Thyroid gland (tissue), 4 donors: ENCODE measurements at regions not wholly inside any gene's neighbourhood (a gene's known extent, or its start where the extent isn't known, plus 50 kb on each side); places are given as distances from the start of the nearest gene placed in this dataset.

ENCODE experiments used
- DNase-seq, 2 donors: peaks; one replicate each; pipeline ENCODE4 v3.0.0-alpha.2; 2019
- H3K27ac ChIP-seq, 3 donors: fragments of 200-600 bp; sonication (generic); 1 replicate in 2 of 3; 2 replicates in 1 of 3; pipeline ENCODE4 v1.5.1; 2016 to 2019; ENCODE audit warnings: mild to moderate bottlenecking in 1 of 3, moderate library complexity in 1 of 3
- H3K27me3 ChIP-seq: fragments of 200-600 bp; sonication (generic); one replicate; pipeline ENCODE4 v1.5.1; 2019
- H3K36me3 ChIP-seq, 2 donors: fragments of 200-600 bp; sonication (generic); one replicate each; pipeline ENCODE4 v1.5.1; 2016 to 2019
- H3K4me1 ChIP-seq, 2 donors: fragments of 200-600 bp; sonication (generic); one replicate each; pipeline ENCODE4 v1.5.1; 2017 to 2019
- H3K4me3 ChIP-seq, 3 donors: fragments of 200-600 bp; sonication (generic); replicated peaks in 1 of 3; 1 replicate in 2 of 3; 2 replicates in 1 of 3; pipeline ENCODE4 v1.5.1; 2016; ENCODE audit warnings: mild to moderate bottlenecking in 1 of 3
- H3K9me3 ChIP-seq: fragments of 200-600 bp; sonication (generic); one replicate; pipeline ENCODE4 v1.5.1; 2017
- POLR2A ChIP-seq, 2 donors: fragments of 450-650 bp; IDR thresholded peaks; one replicate each; pipeline ENCODE4 v1.6.1; 2017; ENCODE audit warnings: antibody characterized with exemption in 2 of 2, mild to moderate bottlenecking in 2 of 2, moderate library complexity in 1 of 2
- WGBS, 2 donors: methylation state at CpG; one replicate each; pipeline ENCODE4 v1.1.5; 2017; 5-methylcytosine and 5-hydroxymethylcytosine counted together
- intact Hi-C: fragments of 100-400 bp; cut with DNase I; formaldehyde crosslinking; loops from one replicate; pipeline ENCODE4 v1.15.1; 2023
- TF ChIP-seq, protein P1 (sequence below), 6 experiments: fragments of 200-600 bp in 3 of 6; fragments of 450-650 bp in 3 of 6; sonication (generic) in 3 of 6; IDR thresholded peaks; one replicate each; pipeline ENCODE4 v1.5.1; 2016 to 2019; ENCODE audit warnings: antibody characterized with exemption in 6 of 6, mild to moderate bottlenecking in 2 of 6, inconsistent platforms in 1 of 6, moderate library complexity in 1 of 6

DNA sequence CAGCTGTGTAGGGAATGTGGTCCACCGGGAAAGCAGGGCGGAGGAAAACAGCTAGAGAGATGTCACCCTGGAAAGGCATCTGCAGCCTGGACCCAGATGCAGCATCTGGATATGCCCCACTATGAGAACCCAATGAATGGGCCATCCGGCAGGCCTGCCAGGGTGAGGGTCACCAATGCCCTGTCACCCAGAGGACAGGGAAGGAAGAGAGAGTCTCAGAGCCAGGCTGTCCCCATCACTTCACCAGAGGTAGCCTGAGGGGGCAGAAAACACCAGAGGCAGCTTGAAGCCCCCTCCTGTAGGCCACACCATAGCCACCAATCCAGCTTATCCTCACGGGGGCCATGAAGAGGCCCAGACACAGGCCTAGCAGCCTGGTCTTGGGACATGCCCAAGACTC, 118.8 kb downstream of the TUBA3C start:
- Histone ChIP-seq H3K4me3 (no peak overlapping the region), H3K9me3 (no peaks in the 10 kb centered on the region), H3K4me1 (no peaks in the 10 kb centered on the region), H3K36me3 (no peaks in the 10 kb centered on the region), H3K27ac (no peak overlapping the region), H3K27me3 (no peaks in the 10 kb centered on the region)
- TF ChIP-seq, protein P1, sequence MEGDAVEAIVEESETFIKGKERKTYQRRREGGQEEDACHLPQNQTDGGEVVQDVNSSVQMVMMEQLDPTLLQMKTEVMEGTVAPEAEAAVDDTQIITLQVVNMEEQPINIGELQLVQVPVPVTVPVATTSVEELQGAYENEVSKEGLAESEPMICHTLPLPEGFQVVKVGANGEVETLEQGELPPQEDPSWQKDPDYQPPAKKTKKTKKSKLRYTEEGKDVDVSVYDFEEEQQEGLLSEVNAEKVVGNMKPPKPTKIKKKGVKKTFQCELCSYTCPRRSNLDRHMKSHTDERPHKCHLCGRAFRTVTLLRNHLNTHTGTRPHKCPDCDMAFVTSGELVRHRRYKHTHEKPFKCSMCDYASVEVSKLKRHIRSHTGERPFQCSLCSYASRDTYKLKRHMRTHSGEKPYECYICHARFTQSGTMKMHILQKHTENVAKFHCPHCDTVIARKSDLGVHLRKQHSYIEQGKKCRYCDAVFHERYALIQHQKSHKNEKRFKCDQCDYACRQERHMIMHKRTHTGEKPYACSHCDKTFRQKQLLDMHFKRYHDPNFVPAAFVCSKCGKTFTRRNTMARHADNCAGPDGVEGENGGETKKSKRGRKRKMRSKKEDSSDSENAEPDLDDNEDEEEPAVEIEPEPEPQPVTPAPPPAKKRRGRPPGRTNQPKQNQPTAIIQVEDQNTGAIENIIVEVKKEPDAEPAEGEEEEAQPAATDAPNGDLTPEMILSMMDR (IDR thresholded peaks at IDR 0.05) = no peak
- no peak for TF ChIP-seq POLR2A (IDR thresholded peaks at IDR 0.05)
- DNase-seq = no peak
- intact Hi-C loops = no loop called here
- 67 to 72% methylated on average over 4 of the region's 4 CpGs for WGBS, 2 donors

DNA sequence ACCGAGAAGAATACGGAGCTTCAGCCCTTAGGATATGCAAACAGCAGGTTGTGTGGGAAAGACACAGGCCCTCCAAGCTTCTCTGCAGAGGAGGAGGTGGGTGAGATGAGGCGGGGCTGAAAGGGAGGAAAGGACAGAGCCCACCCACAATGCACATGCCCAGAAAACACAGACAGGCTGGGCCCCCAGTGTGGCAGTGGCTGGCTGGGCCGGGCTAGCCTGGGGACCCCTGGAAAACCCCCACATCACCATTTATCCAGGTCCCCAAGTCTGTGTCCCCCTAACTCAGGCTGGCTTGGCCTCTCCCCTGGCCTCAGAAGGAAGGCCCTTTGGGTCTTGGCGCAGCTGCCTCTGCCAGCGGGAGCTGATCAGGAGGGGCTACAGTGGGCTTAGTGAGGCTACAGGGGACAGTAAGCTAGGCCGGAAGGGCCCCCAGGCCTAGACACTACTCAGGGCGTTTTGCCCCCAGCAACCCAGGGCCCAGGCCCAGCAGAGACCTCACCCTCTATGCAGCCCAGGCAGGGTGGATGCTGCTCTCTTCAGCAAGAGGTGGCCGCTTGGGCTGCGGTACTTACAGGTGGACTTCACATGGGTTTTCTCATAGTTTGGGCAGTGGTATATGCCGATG, 119.5 kb downstream of the TUBA3C start:
- H3K27ac ChIP-seq = no peak overlapping the region
- TF ChIP-seq POLR2A (IDR thresholded peaks at IDR 0.05) = no peak
- TF ChIP-seq, protein P1 (IDR thresholded peaks at IDR 0.05) = no peak
- intact Hi-C loops = no loop called here
- no peaks in the 10 kb centered on the region for H3K4me1 ChIP-seq
- H3K4me3 ChIP-seq = no peak overlapping the region
- H3K9me3 ChIP-seq = no peaks in the 10 kb centered on the region
- no peak for DNase-seq
- no peaks in the 10 kb centered on the region for H3K36me3 ChIP-seq
- 86 to 92% methylated on average over 8 to 11 of the region's 11 CpGs for WGBS, 2 donors
- no peaks in the 10 kb centered on the region for H3K27me3 ChIP-seq

DNA sequence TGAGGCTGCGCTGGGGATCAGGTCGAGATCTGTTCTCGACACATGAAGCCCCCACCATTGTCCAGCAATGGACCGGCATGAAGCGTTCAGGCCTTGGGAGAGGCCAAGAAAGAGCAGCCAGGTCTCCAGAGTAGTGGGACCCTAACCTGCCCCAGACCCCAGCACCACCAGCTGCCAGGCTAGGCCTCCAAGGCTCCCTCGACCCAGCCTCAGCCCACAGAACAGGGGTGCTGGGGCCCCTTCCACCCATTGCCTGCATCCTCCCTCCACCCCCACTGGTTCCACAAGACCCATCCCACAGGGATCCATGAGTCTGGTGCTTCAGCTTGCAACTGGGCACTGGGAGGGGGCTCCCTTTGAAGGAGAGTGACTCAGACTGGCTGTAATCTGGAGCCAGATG, 120.3 kb downstream of the TUBA3C start:
- 80 to 97% methylated on average over 2 to 5 of the region's 6 CpGs for WGBS, 2 donors
- H3K4me1 ChIP-seq = no peaks in the 10 kb centered on the region

DNA sequence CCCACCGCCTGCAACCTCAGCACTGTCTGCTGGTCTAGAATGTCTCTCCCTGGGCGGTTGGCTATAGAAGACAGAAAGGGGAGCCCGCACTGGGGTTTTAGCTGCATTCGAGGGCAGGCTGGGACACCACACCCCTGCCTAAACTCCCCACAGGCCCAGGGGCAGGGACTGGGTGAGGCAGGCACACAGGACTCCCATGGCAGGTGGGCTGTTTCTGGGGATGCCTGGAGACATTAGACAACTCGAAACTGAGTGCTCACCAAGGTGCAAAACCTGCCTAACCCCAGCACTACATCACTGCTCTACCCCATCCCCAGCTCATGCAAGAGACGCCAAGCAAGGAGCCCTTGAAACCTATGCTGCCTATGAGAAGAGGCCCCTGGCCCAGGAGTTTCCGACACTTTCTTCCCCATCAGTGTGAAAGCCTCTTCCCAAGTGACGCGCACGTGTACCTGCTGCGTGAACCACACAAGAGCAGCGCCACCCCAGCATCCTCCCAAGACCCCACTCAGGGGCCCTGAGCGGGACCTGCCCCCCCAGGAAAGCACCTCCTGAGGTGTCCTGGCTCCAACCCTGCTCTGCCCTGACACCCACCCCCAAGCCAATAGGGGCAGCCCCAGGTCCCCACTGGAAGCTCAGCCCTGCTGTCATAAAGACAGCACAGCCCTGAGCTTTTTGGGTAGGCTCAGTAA, 121.2 kb downstream of the TUBA3C start:
- Histone ChIP-seq H3K4me1 (no peaks in the 10 kb centered on the region), H3K27me3 (no peaks in the 10 kb centered on the region), H3K4me3 (no peak overlapping the region), H3K9me3 (no peaks in the 10 kb centered on the region), H3K27ac (no peak overlapping the region), H3K36me3 (no peaks in the 10 kb centered on the region)
- WGBS, 2 donors = 86 to 91% methylated on average over 7 to 13 of the region's 13 CpGs
- no peak for DNase-seq
- intact Hi-C loops = no loop called here
- no peak for TF ChIP-seq POLR2A (IDR thresholded peaks at IDR 0.05)
- TF ChIP-seq, protein P1 (IDR thresholded peaks at IDR 0.05) = no peak

More for the DNA sequence above, 120.3 kb downstream of the TUBA3C start:
- TF ChIP-seq, protein P1 (IDR thresholded peaks at IDR 0.05) = no peak
- no peak for TF ChIP-seq POLR2A (IDR thresholded peaks at IDR 0.05)
- H3K27ac ChIP-seq = no peak overlapping the region
- H3K9me3 ChIP-seq = no peaks in the 10 kb centered on the region
- H3K27me3 ChIP-seq = no peaks in the 10 kb centered on the region
- no peak for DNase-seq
- H3K36me3 ChIP-seq = no peaks in the 10 kb centered on the region
- H3K4me3 ChIP-seq = no peak overlapping the region
- intact Hi-C loops = no loop called here

DNA sequence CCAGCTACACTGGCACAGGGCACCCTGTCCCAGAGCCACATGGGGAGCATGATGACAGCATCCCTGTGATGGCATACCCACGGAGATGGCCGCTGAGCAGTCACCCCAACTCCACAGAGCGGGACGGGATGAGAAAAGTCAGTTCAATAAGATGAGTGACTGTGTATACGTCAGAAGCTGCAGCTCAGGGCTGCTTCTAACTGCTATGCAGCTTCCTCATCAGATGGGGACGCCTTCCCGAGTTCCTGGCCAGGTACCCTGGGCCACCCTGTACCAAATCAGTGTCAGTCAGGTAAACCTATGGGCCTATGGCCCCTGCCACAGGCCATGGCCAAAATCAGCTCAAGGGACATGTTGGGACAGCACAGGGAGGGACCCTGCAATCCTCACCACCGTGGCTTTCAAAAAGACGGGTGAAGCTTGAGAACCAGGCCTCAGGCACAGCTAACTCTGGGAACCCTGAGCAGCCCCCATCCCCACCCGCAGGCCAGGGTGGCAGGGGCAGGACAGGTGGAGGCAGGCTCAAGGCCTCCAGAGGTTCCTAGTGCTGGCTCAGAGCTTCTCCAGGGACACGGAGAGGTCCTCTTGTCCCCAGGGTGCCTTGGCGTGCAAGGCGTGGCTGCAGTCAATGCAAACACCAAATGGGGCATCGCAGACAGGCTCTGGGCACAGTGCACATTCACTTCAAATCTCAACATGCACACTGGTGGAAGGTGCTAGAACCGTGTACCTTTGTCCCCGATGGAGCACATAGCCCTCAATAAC, 122.4 kb downstream of the TUBA3C start:
- H3K36me3 ChIP-seq = no peaks in the 10 kb centered on the region
- H3K4me3 ChIP-seq = no peak overlapping the region
- TF ChIP-seq POLR2A (IDR thresholded peaks at IDR 0.05) = no peak
- WGBS, 2 donors = 76 to 83% methylated on average over 14 to 15 of the region's 16 CpGs
- DNase-seq = no peak
- H3K9me3 ChIP-seq = no peaks in the 10 kb centered on the region
- H3K27ac ChIP-seq = no peak overlapping the region
- intact Hi-C loops = no loop called here
- H3K27me3 ChIP-seq = no peaks in the 10 kb centered on the region
- H3K4me1 ChIP-seq = no peaks in the 10 kb centered on the region
